Trophoblast cell (in vitro differentiated cells and primary cell): ENCODE measurements at regions not wholly inside any gene's neighbourhood (a gene's known extent, or its start where the extent isn't known, plus 50 kb on each side); places are given as distances from the start of the nearest gene placed in this dataset.

Experiments
- DNase-seq, 2 donors: peaks; one replicate each; pipeline ENCODE4 v3.0.0-alpha.2; 2016
- H2AFZ ChIP-seq: 2 replicates; pipeline ENCODE4 v1.6.1; 2013; ENCODE audit warnings: low read length, moderate library complexity, mild to moderate bottlenecking; ENCODE audit not compliant: insufficient read depth, poor library complexity
- H2AK5ac ChIP-seq: 2 replicates; pipeline ENCODE4 v1.6.1; 2013; ENCODE audit warnings: mild to moderate bottlenecking, low read length
- H2BK120ac ChIP-seq: 2 replicates; pipeline ENCODE4 v1.6.1; 2013; ENCODE audit warnings: low read length, mild to moderate bottlenecking, moderate library complexity; ENCODE audit not compliant: insufficient read depth, poor library complexity
- H2BK12ac ChIP-seq: 2 replicates; pipeline ENCODE4 v1.6.1; 2013; ENCODE audit warnings: mild to moderate bottlenecking, low read length, moderate library complexity
- H2BK5ac ChIP-seq: 2 replicates; pipeline ENCODE4 v1.6.1; 2013; ENCODE audit warnings: low read length, low read depth, moderate library complexity, mild to moderate bottlenecking; ENCODE audit not compliant: poor library complexity
- H3K14ac ChIP-seq: 2 replicates; pipeline ENCODE4 v1.6.1; 2013; ENCODE audit warnings: mild to moderate bottlenecking, low read length
- H3K18ac ChIP-seq: 2 replicates; pipeline ENCODE4 v1.6.1; 2013; ENCODE audit warnings: mild to moderate bottlenecking, low read length
- H3K23ac ChIP-seq: 2 replicates; pipeline ENCODE4 v1.6.1; 2013; ENCODE audit warnings: low read length
- H3K27ac ChIP-seq: 2 replicates; pipeline ENCODE4 v1.5.1; 2013; ENCODE audit warnings: low read depth, mild to moderate bottlenecking, inconsistent platforms, low read length, moderate library complexity
- H3K27me3 ChIP-seq: 2 replicates; pipeline ENCODE4 v1.6.1; 2013; ENCODE audit warnings: inconsistent platforms, mild to moderate bottlenecking, low read length, moderate library complexity; ENCODE audit not compliant: insufficient read depth
- H3K36me3 ChIP-seq, 2 experiments: 1 replicate in 1 of 2; 2 replicates in 1 of 2; pipeline ENCODE4 v1.6.1; 2013; ENCODE audit warnings: low read length in 2 of 2, mild to moderate bottlenecking in 2 of 2, moderate library complexity in 1 of 2; ENCODE audit not compliant: insufficient read depth in 2 of 2, control insufficient read depth in 1 of 2
- H3K4ac ChIP-seq: 2 replicates; pipeline ENCODE4 v1.6.1; 2013; ENCODE audit warnings: low read depth, mild to moderate bottlenecking, low read length, moderate library complexity
- H3K4me1 ChIP-seq, 2 experiments: 1 replicate in 1 of 2; 2 replicates in 1 of 2; pipeline ENCODE4 v1.6.1; 2013; ENCODE audit warnings: low read length in 2 of 2, mild to moderate bottlenecking in 2 of 2, moderate library complexity in 1 of 2; ENCODE audit not compliant: insufficient read depth in 2 of 2, control insufficient read depth in 1 of 2
- H3K4me2 ChIP-seq: 2 replicates; pipeline ENCODE4 v1.6.1; 2013; ENCODE audit warnings: inconsistent platforms, mild to moderate bottlenecking, low read length, moderate library complexity
- H3K4me3 ChIP-seq: 2 replicates; pipeline ENCODE4 v1.5.1; 2013; ENCODE audit warnings: mild to moderate bottlenecking, low read depth, low read length, inconsistent platforms
- H3K79me1 ChIP-seq: one replicate; pipeline ENCODE4 v1.6.1; 2013; ENCODE audit warnings: low read length
- H3K79me2 ChIP-seq: 2 replicates; pipeline ENCODE4 v1.6.1; 2013; ENCODE audit warnings: low read length, mild to moderate bottlenecking; ENCODE audit not compliant: control insufficient read depth, insufficient read depth, poor library complexity
- H3K9ac ChIP-seq: 2 replicates; pipeline ENCODE4 v1.6.1; 2013; ENCODE audit warnings: mild to moderate bottlenecking, low read length
- H3K9me3 ChIP-seq: 2 replicates; pipeline ENCODE4 v1.6.1; 2013; ENCODE audit warnings: low read depth, mild to moderate bottlenecking, control low read depth, inconsistent platforms, low read length; ENCODE audit not compliant: insufficient read depth
- H4K12ac ChIP-seq: 2 replicates; pipeline ENCODE4 v1.6.1; 2013; ENCODE audit warnings: low read depth, mild to moderate bottlenecking, low read length, moderate library complexity
- H4K8ac ChIP-seq: 2 replicates; pipeline ENCODE4 v1.6.1; 2013; ENCODE audit warnings: low read depth, mild to moderate bottlenecking, low read length, moderate library complexity
- H4K91ac ChIP-seq: one replicate; pipeline ENCODE4 v1.6.1; 2013; ENCODE audit warnings: low read depth, mild to moderate bottlenecking, low read length, moderate library complexity
- WGBS: extraction: QIAGEN DNeasy Blood & Tissue Kit; methylation state at CpG from one replicate; pipeline ENCODE4 v1.1.7; 2013; ENCODE audit warnings: missing lambda C conversion rate; ENCODE audit not compliant: insufficient read length, insufficient coverage; ENCODE audit errors: extremely low coverage; 5-methylcytosine and 5-hydroxymethylcytosine counted together

- Histone ChIP-seq H3K14ac (no peak overlapping the region), H4K91ac (no peak overlapping the region)
Measured at GRCh38 chr5:152864991-152865390, 459.9 kb upstream of the NMUR2 start.

DNA sequence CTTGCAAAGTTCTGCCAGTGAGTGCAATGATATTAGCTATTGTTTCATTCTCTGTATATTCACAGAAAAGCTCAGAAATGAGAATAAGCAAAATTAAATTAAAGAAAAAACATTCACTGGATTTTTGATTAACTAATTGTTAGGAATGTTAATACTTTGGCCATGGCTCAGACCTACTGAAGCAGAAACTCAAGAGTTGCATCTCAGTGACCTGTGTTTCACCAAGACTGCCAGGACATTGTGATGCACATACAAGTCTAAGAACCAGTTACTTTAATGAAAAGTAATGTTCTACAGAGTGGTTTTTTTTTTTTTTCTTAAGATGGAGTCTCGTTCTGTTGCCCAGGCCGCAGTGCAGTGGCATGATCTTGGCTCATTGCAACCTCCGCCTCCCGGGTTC is 464.9 kb upstream of the NMUR2 start:
- WGBS = no CpG with 5 or more reads among the region's 4 CpGs
- Histone ChIP-seq H3K79me2 (no peaks in the 10 kb centered on the region), H2BK120ac (no peak overlapping the region), H3K4ac (no peak overlapping the region), H2AK5ac (no peak overlapping the region), H3K36me3 (no peaks in the 10 kb centered on the region), H3K79me1 (no peaks in the 10 kb centered on the region), H3K4me3 (no peak overlapping the region), H3K27me3 (no peaks in the 10 kb centered on the region), H3K14ac (no peak overlapping the region), H4K12ac (no peak overlapping the region), H2BK5ac (no peak overlapping the region), H3K27ac (no peak overlapping the region), H3K23ac (no peak overlapping the region), H4K8ac (no peak overlapping the region), H3K4me2 (no peak overlapping the region), H3K4me1 (no peaks in the 10 kb centered on the region), H3K9ac (no peak overlapping the region), H2BK12ac (no peak overlapping the region), H2AFZ (no peak overlapping the region), H3K18ac (no peak overlapping the region), H3K9me3 (no peaks in the 10 kb centered on the region), H4K91ac (no peak overlapping the region)
- no peak for DNase-seq

More at GRCh38 chr5:152864991-152865390, 459.9 kb upstream of the NMUR2 start:
- peak in 1 of 2 donors; percentile 3 for DNase-seq
- Histone ChIP-seq H3K9me3 (no peaks in the 10 kb centered on the region), H3K9ac (no peak overlapping the region), H3K4me2 (no peak overlapping the region), H4K12ac (no peak overlapping the region), H3K79me2 (no peaks in the 10 kb centered on the region), H3K4me3 (no peak overlapping the region), H2AK5ac (no peak overlapping the region), H2BK120ac (no peak overlapping the region), H2BK12ac (no peak overlapping the region), H3K27me3 (no peaks in the 10 kb centered on the region), H3K36me3 (no peaks in the 10 kb centered on the region), H2BK5ac (no peak overlapping the region), H2AFZ (no peak overlapping the region), H4K8ac (no peak overlapping the region), H3K23ac (no peak overlapping the region), H3K4me1 (no peaks in the 10 kb centered on the region), H3K27ac (no peak overlapping the region), H3K4ac (no peak overlapping the region), H3K79me1 (no peaks in the 10 kb centered on the region), H3K18ac (no peak overlapping the region)

DNA sequence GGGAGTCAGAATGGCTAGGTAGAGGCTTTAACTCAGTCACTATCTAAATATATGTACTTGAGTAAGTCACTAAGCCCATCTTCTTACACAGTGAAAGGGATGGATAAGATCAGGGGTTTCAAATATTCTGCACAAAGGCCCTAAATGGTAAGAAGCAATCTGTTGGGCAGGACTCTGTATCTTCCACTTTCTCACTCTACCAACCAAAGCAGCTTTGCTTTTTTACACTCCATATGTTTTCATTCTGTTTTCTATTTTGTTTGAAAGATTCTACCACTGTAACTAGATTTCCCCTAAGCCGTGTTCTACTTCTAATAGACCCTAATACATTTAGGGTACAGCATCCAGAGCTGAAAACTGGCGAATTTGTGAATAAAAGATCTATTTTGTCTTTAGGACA is 477.5 kb upstream of the NMUR2 start:
- H4K12ac ChIP-seq = no peak overlapping the region
- no peak for DNase-seq
- H4K91ac ChIP-seq = no peak overlapping the region
- no peak overlapping the region for H2BK5ac ChIP-seq
- no peaks in the 10 kb centered on the region for H3K36me3 ChIP-seq
- no peak overlapping the region for H2BK12ac ChIP-seq
- H3K79me2 ChIP-seq = no peaks in the 10 kb centered on the region
- H3K27ac ChIP-seq = no peak overlapping the region
- no peak overlapping the region for H2BK120ac ChIP-seq
- H3K9me3 ChIP-seq = no peaks in the 10 kb centered on the region
- H3K4ac ChIP-seq = no peak overlapping the region
- H3K79me1 ChIP-seq = no peaks in the 10 kb centered on the region
- H3K4me3 ChIP-seq = no peak overlapping the region
- no peaks in the 10 kb centered on the region for H3K4me1 ChIP-seq
- H2AK5ac ChIP-seq = no peak overlapping the region
- WGBS = no CpG with 5 or more reads among the region's 2 CpGs
- no peak overlapping the region for H2AFZ ChIP-seq
- no peak overlapping the region for H3K23ac ChIP-seq
- no peak overlapping the region for H3K14ac ChIP-seq
- H3K9ac ChIP-seq = no peak overlapping the region
- H3K27me3 ChIP-seq = no peaks in the 10 kb centered on the region
- H3K18ac ChIP-seq = no peak overlapping the region
- H4K8ac ChIP-seq = no peak overlapping the region
- no peak overlapping the region for H3K4me2 ChIP-seq

- DNase-seq = no peak
- H4K8ac ChIP-seq = no peak overlapping the region
- H3K4me1 ChIP-seq = no peaks in the 10 kb centered on the region
- H3K79me1 ChIP-seq = no peaks in the 10 kb centered on the region
- H3K18ac ChIP-seq = no peak overlapping the region
- no peak overlapping the region for H2BK120ac ChIP-seq
- H4K12ac ChIP-seq = no peak overlapping the region
- H3K14ac ChIP-seq = no peak overlapping the region
- H2BK5ac ChIP-seq = no peak overlapping the region
- no peak overlapping the region for H4K91ac ChIP-seq
- H2AK5ac ChIP-seq = no peak overlapping the region
- H3K79me2 ChIP-seq = no peaks in the 10 kb centered on the region
- no peak overlapping the region for H3K4ac ChIP-seq
- no peak overlapping the region for H3K27ac ChIP-seq
- H3K9me3 ChIP-seq = no peaks in the 10 kb centered on the region
- H3K23ac ChIP-seq = no peak overlapping the region
- H3K4me2 ChIP-seq = no peak overlapping the region
- H2AFZ ChIP-seq = no peak overlapping the region
- WGBS = no CpG with 5 or more reads among the region's 3 CpGs
- H3K9ac ChIP-seq = no peak overlapping the region
- no peaks in the 10 kb centered on the region for H3K27me3 ChIP-seq
- H3K36me3 ChIP-seq = no peaks in the 10 kb centered on the region
- no peak overlapping the region for H2BK12ac ChIP-seq
- H3K4me3 ChIP-seq = no peak overlapping the region
Measured at GRCh38 chr5:152883066-152883775, 478.1 kb upstream of the NMUR2 start.
